GM18870 (cell line): ENCODE measurements at regions not wholly inside any gene's neighbourhood (a gene's known extent, or its start where the extent isn't known, plus 50 kb on each side); places are given as distances from the start of the nearest gene placed in this dataset.
A peak's percentile ranks its signal among the peaks of the same experiment; 100 is the strongest.
"Not testable (repeated sequence)": the region's sequence is repeated elsewhere in the genome, so short reads cannot be mapped to it uniquely, and the experiment has no call there.

Experiments used
- ATAC-seq: cut with Tn5 transposase; IDR thresholded peaks from one replicate; pipeline ENCODE4 v1.9.1; 2021; ENCODE audit warnings: moderate library complexity; ENCODE audit not compliant: unreplicated experiment

- no peak for ATAC-seq
These were observed 69.4 kb downstream of the SAMD9 start for GRCh38 chr7:93048136-93048930.

GRCh38 chr7:93047514-93048099, 70.2 kb downstream of the SAMD9 start:
- ATAC-seq, result no peak

- ATAC-seq, result no peak
These were observed 71.1 kb downstream of the SAMD9 start for GRCh38 chr7:93046641-93047040.

- no peak for ATAC-seq
These were observed 73.5 kb downstream of the SAMD9 start for GRCh38 chr7:93044147-93044810.

GRCh38 chr7:93043385-93043985, 74.3 kb downstream of the SAMD9 start:
- ATAC-seq, result no peak

GRCh38 chr7:93040355-93040754, 77.4 kb downstream of the SAMD9 start:
- ATAC-seq, result no peak

- ATAC-seq, result no peak
These were observed 78.0 kb downstream of the SAMD9 start for GRCh38 chr7:93039786-93040185.

GRCh38 chr7:93039282-93039681, 78.5 kb downstream of the SAMD9 start:
- ATAC-seq, result no peak

- peak; percentile 95 for ATAC-seq
These were observed 81.0 kb downstream of the SAMD9 start for GRCh38 chr7:93036807-93037206.

- ATAC-seq, result no peak
These were observed 81.6 kb downstream of the SAMD9 start for GRCh38 chr7:93036149-93036640.

GRCh38 chr7:93031795-93032194, 86.0 kb downstream of the SAMD9 start:
- ATAC-seq, result no peak

- ATAC-seq, result no peak
These were observed 87.1 kb downstream of the SAMD9 start for GRCh38 chr7:93030605-93031225.

GRCh38 chr7:93029056-93029455, 88.7 kb downstream of the SAMD9 start:
- ATAC-seq, result no peak

- ATAC-seq, result no peak
These were observed 89.2 kb downstream of the SAMD9 start for GRCh38 chr7:93028610-93029009.

GRCh38 chr7:93027044-93027443, 90.7 kb downstream of the SAMD9 start:
- ATAC-seq, result no peak

- ATAC-seq, result no peak
These were observed 91.4 kb downstream of the SAMD9 start for GRCh38 chr7:93026425-93026824.

GRCh38 chr7:93025389-93025788, 92.4 kb downstream of the SAMD9 start:
- ATAC-seq, result no peak

GRCh38 chr7:93022931-93023478, 94.8 kb downstream of the SAMD9 start:
- ATAC-seq, result not testable (repeated sequence)

GRCh38 chr7:93021748-93022147, 96.0 kb downstream of the SAMD9 start:
- no peak for ATAC-seq

- no peak for ATAC-seq
These were observed 99.1 kb downstream of the SAMD9 start for GRCh38 chr7:93018716-93019115.
